ENCODE measurements at regions not wholly inside any gene's neighbourhood (a gene's known extent, or its start where the extent isn't known, plus 50 kb on each side); places are given as distances from the start of the nearest gene placed in this dataset.

DNA sequence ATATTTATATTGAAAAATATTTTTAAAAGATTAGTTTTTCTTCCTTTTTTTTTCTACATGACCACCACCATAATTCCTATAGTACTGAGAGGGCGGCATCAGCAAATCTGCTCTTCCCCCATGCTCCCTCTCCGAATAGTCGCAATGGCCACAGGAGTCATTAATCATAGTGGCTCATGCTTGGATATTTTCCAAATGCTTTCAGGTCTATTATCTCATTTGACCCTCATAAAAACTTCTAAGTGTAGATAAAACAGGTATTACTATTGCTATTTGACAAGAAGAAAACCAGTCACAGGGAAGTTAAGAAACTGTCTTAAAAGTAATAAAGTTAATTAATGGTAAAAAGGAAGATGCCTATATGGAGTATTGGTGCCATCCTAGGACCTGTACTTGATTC, 440.7 kb downstream of the CMPK2 start:
- DNase-seq, result no peak

DNA sequence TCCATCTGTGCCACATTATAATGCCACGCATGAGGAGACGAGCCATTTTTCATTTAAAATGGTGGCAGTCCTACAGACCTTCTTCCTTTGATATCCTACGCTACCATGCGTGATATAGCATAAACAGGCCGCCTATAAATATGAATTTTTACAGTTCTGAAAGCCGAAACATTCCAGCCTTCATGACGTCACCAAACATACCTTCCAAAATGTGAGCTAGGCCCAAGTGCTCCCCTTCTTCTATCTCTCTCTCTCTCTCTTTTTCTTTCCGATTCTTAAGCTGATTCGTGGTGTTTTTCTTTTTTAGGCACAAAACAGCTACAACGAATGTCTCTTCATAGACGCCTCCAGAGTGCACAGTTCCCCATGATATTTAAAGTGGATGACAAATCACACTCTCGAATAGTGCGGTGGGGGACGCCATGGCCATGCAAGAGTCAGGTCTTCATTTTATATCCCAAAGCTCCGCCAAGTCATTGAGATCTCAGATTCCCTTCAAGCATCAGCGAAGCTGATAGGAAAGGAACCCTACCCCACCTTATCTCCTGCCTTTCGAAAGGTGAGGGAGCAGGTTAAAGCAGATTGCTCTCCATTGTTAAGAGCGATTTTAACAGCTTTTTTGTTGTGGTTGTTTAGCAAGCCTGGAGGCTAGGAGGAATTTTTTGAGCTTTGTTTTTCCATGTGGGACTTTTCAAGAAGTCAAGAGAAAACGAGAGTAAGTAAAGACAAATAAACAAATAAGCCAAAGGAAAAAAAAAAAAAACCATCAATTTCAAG, 436.3 kb downstream of the CMPK2 start:
- DNase-seq, result no peak

DNA sequence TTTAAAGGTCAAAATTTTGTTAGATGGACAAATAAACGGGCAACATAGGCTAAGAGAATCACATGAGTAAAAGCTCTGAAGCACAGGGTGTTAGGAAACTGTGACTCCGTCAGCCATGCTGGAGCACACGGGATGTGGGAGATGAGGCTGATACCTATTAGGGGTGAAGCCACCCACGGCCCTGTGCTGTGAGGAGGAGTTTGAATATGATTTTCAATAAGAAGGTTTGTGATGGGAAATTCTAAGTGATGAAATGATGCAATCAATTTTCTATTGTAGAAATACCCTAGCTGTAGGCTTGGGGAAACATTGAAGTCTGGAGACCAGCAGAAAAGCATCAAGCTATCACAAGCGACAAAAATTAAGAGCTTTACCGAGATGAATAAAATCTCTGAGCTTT, 431.3 kb downstream of the CMPK2 start:
- no peak for DNase-seq

- no peak for DNase-seq
Observed at GRCh38 chr2:6441800-6442199, 423.9 kb downstream of the CMPK2 start.

DNA sequence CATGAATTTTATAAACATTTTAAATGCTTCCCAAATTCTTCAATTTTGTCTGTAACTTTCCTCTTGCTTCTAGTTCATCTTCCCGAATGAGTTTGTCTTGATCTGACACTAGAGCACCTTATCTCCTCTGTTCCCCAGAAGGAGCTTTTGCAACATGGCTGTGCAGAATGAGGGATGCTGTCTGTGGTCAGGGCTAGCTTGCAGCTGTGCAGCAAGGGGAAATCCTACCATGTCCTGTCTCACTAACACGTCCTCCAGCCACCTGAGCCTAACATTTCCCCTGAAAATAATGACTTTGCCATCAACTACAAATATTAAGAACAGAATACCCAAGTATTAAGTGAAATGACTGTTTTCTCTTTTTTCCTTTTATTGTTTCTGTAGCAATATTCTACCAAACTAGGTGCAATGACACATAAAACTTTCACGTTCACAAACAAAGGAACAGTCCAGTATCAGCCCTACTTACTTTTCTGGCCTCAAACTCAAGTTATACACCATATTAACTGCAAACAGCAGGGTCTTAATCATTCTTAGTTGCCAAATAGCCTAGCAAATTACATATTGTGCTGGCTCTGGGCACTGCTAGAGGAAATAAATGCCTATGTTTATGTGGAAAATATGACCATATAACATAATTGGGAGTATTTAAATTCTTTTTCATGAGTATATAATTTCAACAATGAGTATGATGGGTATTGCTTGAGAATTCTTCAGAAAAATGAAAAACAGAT, 423.3 kb downstream of the CMPK2 start:
- no peak for DNase-seq

- DNase-seq, result no peak
Observed at GRCh38 chr2:6443061-6443823, 422.5 kb downstream of the CMPK2 start.

- no peak for DNase-seq
Observed at GRCh38 chr2:6444514-6444913, 421.2 kb downstream of the CMPK2 start.

GRCh38 chr2:6445156-6445555, 420.6 kb downstream of the CMPK2 start:
- DNase-seq, result no peak

DNA sequence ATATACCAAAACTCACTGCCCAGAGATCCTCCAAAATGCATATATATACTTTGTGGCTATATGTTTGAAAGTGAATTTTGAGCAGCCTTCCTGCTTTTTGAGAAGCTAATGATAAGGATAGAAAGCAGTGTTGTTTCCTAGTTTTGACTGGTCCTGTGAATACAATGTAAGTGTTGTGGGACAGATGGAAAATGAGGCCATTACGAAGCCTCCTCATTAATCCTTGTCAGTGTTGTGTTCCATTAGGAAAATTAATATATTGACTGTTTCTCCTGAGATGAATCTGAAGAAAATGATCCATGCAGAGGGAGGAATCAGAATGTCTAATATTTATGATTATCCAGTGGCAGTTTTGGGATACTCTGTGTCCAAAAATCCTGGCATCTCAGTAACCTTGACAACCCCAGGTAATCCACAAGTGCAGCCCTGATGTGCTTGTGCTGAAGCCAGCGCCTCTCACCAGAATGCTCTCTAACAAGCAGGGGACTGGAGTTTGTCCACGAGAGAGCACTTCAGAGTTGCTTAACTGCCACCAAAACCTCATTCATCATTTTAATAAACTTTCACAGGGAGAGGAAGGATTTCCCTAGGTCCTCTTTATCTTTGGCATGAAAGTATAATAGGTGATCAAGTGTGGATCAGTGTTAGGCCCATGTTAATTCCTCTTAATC, 418.6 kb downstream of the CMPK2 start:
- DNase-seq, result no peak

DNA sequence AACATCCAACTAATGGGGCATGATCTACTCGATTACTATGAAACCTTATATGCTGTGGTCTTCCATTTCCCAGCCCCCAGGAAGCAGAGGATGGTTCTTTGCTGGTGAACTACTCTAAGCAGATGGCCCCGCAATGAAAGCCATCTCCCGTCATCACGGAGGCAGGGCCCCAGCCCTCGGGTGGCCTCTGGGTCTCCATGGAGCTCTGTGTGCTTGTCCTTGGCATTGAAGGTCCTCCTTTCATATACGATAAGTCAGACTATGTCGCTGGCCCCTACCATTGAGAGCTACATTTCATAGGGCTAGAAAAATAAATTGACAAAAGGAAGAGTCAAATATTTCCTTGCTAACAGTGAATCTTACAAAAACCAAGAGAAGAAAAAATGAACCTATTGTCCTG, 416.8 kb downstream of the CMPK2 start:
- DNase-seq, result no peak

DNA sequence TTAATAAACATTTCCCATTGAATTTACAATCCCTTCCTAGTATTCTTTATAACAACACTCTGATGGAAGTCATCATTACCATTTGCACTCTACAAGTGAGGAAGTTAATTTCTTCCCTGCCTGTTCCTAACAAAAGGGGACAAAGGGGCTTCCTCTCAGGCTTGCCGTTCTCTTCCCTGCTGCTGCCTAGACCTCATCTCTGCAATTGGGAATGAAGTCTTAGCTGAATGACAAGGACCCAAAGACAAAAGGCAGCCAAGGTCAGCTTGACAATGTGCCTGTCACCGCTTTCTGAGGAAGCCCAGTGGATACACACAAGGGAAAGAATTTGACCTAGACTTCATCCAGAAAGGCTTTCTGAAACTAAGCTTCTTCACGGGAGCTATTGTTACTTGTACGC, 416.4 kb downstream of the CMPK2 start:
- DNase-seq, result no peak

GRCh38 chr2:6452702-6453481, 412.8 kb downstream of the CMPK2 start:
- no peak for DNase-seq

DNA sequence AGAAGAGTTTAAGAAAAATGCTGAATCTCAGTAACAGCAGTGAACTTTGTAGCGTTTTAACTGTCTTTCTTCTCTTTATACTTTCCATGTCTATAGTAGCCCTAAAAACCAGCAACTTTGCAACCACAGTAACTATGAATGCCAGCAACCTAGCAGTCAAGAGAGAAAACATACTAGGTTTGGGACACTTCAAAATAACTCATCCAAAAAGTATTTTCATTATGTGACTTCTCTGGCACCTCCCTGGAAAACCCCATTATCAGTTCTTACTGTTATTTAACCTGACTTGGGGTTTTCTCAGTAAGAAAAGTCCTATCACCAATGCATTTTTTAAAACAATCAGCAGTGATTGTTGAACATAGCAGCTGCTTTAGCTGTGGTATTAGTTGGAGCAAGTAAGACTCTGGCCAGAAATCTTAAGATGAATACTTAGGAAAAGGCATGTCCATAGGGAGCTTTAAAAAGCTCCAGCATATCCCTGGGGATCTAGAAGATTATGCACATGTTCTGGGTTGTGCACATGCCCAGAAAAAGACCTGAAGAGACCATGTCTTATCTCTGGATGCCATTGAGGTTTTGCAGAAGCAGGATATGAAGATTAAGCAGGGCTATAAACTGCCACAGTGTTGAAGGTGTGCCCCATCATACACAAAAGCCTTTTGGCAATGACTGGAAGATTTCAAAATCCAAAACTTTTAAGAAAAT, 411.3 kb downstream of the CMPK2 start:
- no peak for DNase-seq

DNA sequence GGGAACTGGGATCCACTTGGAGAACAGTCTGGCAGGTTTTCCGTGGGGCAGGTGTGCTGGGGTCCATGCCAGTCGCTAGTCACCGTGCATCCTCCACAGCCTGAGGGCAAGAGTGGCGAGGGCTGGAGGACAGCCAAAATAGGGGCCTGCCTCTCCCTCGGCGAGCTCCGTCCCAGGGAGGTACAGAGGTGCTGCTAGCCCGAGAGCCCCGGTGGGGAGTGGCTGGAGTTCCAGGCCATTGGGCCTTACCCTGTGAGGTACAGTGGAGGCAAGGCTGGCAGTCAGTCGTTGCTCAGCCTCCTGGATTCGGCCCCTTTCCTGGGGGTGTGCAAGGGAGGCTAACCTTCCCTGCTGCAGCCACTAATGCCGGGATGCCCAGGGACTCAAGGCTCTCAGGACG, 406.6 kb downstream of the CMPK2 start:
- DNase-seq, result no peak

- no peak for DNase-seq
Observed at GRCh38 chr2:6470518-6470917, 395.2 kb downstream of the CMPK2 start.

DNA sequence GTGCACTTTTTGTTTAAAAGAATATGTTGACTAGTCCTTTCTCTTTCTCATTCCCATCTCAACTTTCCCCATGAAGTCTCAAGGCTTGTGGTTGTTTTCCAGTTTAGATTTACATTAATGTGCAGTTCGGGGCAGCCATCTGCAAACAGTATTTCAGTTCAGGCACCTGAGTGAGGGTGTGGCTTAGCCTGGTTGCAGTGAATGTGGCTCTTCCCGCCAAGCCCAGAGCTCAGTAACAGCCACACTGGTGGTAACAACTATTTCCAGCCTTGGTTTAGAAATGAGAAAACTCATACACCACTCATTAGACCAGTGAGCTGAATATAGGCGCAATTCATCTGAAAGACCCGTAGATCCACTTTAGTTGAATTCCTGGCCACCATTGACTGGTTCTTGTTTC, 394.3 kb downstream of the CMPK2 start:
- DNase-seq, result no peak

GRCh38 chr2:6474161-6475140, 391.3 kb downstream of the CMPK2 start:
- no peak for DNase-seq

GRCh38 chr2:6475155-6475940, 390.4 kb downstream of the CMPK2 start:
- DNase-seq, result no peak

DNA sequence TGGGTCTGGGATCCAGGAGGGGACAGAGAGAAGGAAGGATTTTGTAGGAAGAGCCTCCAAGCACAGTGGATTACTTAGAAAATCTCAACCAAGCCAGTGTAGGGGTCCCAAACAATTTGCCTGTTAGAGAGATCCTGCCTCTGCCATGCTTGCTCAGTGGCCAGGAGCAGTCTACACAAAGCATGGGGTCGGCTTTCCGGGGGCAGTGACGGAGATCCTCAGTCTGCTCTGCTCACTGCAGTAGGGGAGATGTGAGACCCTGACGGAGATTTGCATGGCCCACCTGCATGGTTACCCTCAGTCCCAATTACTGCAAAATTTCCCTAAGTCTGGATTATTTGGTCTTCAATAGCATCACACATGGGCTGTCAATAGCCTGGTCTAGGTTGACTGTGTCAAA, 385.2 kb downstream of the CMPK2 start:
- DNase-seq, result no peak

GRCh38 chr2:6482256-6482655, 383.5 kb downstream of the CMPK2 start:
- DNase-seq, result no peak

All from NCI-H187 (cell line).